GM21576 (cell line): ENCODE measurements at regions not wholly inside any gene's neighbourhood (a gene's known extent, or its start where the extent isn't known, plus 50 kb on each side); places are given as distances from the start of the nearest gene placed in this dataset.
"Not testable (repeated sequence)": the region's sequence is repeated elsewhere in the genome, so short reads cannot be mapped to it uniquely, and the experiment has no call there.

Experiments used
- ATAC-seq: cut with Tn5 transposase; IDR thresholded peaks from one replicate; pipeline ENCODE4 v1.9.1; 2021; ENCODE audit warnings: mild to moderate bottlenecking, moderate library complexity; ENCODE audit not compliant: unreplicated experiment

GRCh38 chr4:148692242-148692641 lies 250.0 kb upstream of the NR3C2 start:
- no peak for ATAC-seq

GRCh38 chr4:148686449-148686848 lies 244.2 kb upstream of the NR3C2 start:
- no peak for ATAC-seq

GRCh38 chr4:148684638-148685037 lies 242.4 kb upstream of the NR3C2 start:
- no peak for ATAC-seq

DNA sequence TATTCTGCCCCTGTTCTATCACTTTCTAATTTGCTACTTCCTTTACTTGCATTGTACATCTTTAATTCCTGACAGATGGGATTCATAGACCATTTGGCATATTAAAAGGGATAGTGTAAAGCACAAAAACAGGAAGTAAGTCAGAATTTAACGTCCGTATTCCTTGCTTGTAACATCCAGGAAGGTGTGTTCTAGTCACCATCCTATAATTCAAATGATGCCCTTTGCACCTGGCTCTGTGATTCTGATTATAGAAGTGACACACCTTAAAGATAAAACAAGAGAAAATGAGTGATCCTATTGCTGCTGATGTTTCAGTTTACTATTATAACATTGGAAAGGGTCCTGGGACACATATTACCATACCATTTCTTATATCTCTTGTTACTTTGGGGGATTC lies 238.7 kb upstream of the NR3C2 start:
- no peak for ATAC-seq

DNA sequence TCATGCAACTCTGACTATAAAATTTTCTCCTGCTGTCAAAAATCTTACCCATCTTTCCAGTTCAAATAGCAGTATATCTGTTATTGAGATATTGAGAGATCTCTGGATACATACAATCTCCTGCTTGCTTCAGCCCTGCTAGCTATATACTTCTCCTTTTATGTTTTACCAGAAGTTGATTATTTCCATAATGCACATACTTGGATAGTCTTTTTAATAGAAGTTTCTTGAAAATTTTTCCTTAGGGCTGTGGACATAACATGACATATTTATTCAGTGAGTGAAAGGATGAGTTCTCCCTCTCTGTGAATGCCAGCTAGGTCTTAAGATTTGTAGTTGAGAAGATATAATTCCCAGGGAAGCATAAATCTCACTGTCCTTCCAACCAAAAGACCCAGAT lies 234.1 kb upstream of the NR3C2 start:
- ATAC-seq: no peak

- no peak for ATAC-seq
Observed at GRCh38 chr4:148674876-148675275, 232.7 kb upstream of the NR3C2 start.

DNA sequence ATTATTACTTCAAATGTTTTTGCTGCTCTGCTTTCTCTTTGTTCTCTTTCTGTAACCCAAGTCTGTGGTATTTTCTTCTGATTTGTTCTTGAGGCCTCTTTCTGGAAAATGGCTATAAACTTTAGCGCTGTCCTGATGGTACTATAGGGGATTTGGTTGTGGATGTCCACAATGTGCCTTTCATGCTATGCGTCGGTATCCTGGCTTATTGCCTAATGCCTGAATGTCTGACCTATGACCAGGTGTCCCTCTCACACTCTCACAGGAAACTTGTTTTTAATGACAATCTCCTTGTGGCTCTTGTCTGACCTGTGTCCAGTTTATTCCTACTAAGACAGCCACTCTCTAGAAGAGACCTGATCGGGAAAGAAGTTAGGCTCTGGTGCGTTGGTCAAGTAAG lies 222.4 kb upstream of the NR3C2 start:
- ATAC-seq: no peak

GRCh38 chr4:148654131-148654530 lies 211.9 kb upstream of the NR3C2 start:
- ATAC-seq: no peak

DNA sequence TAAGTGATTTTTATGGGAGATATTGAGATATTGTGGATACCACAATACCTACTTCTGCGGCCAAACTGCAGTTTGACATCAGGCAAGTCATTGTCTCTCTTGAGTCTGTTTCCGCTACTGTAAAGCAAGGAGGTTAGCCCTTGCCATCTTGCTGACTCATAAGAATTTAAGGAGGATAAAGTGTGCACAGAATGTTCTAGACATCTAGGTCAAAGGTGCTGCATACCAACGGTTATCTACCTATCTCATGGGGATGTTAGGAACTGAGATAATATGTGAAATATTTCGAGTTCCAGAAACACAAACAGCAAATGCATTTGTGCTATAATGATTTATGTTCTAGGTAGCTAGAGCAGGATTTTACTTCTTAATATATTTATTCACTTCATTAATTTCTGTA lies 211.5 kb upstream of the NR3C2 start:
- no peak for ATAC-seq

GRCh38 chr4:148651991-148652390 lies 209.8 kb upstream of the NR3C2 start:
- ATAC-seq: no peak

GRCh38 chr4:148649652-148650331 lies 207.6 kb upstream of the NR3C2 start:
- ATAC-seq: no peak

DNA sequence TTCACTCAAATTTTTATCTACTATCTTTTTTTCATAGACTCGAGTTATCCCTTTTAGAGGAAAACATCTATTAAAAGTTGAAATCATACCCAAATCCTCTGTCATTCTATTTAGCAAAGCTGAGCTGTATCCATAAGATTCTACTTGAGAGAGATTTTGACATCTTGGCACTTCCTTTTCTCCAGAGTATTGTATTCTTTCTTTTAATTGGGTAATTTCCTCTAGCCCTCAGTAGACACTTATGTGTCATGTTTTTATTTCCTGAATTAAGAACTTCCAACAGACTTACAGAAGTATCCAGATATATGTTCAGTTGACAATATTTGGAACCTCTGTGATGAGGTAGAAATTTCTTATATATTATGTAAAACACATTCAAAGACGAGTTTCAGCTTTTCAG lies 201.6 kb upstream of the NR3C2 start:
- no peak for ATAC-seq

DNA sequence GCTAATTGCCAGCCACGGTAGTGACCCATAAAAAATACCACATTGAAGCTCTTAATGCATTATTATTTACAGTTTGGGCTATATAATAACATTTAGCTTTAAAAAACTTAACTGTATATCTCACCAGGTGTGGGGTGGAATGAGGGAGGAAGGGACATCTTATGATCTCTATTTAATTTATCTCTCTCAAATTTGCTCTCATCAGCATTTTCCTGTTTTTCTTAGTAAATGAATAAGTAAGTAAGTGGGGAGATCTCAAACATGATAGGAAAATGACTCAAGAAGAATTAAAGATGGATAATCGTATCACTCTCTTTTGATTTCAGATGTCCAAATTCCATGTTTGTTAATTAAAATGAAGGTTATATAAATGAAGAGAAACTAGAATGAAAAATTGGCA lies 200.7 kb upstream of the NR3C2 start:
- ATAC-seq: no peak

DNA sequence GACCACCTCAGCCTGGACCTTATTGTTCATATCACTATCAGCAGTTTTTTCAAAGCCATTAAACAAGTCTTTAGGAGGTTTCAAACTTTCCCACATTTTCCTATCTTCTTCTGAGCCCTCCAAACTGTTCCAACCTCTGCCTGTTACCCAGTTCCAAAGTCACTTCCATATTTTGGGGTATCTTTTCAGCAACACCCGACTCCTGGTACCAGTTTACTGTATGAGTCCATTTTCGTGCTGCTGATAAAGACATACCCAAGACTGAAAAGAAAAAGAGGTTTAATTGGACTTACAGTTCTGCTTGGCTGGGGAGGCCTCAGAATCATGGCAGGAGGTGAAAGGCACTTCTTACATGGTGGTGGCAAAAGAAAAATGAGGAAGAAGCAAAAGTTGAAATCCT lies 195.9 kb upstream of the NR3C2 start:
- ATAC-seq: not testable (repeated sequence)

- not testable (repeated sequence) for ATAC-seq
Observed at GRCh38 chr4:148637453-148637852, 195.2 kb upstream of the NR3C2 start.

DNA sequence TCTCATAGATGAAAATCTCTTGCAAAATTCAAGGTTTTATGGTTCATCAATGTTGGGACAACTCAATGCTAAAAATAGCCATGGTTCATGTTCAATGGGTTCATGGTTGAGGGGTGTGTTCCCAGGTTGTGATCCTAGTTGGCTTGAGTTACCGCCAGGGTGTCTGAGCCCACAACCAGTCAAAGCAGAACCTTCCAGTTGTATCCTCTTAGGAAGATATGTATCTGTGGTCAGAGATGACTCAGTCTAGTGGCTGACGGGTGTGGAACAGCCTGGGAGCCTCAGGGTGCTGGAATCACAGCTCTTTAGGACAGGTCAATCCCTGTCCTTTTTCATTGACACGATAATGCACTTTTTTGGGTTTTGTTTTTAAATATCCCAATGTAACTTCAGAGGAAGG lies 192.3 kb upstream of the NR3C2 start:
- no peak for ATAC-seq

- no peak for ATAC-seq
Observed at GRCh38 chr4:148633720-148634119, 191.5 kb upstream of the NR3C2 start.

DNA sequence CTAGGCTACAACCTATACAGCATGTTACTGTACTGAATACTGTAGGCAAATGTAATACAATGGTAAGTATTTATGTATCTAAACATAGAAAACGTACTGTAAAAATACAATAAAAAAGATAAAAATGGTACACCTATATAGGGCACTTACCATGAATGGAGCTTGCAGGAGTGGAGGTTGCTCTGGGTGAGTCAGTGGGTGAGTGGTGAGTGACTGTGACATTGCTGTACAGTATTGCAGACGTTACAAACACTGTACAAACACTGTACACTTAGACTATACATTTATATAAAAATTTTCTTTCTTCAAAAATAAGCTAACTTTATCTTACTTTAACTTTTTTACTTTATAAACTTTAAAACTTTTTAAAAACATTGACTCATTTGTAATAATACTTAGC lies 190.3 kb upstream of the NR3C2 start:
- no peak for ATAC-seq

GRCh38 chr4:148630051-148630450 lies 187.8 kb upstream of the NR3C2 start:
- no peak for ATAC-seq

- no peak for ATAC-seq
Observed at GRCh38 chr4:148618856-148619255, 176.6 kb upstream of the NR3C2 start.

GRCh38 chr4:148608968-148609367 lies 166.8 kb upstream of the NR3C2 start:
- no peak for ATAC-seq

DNA sequence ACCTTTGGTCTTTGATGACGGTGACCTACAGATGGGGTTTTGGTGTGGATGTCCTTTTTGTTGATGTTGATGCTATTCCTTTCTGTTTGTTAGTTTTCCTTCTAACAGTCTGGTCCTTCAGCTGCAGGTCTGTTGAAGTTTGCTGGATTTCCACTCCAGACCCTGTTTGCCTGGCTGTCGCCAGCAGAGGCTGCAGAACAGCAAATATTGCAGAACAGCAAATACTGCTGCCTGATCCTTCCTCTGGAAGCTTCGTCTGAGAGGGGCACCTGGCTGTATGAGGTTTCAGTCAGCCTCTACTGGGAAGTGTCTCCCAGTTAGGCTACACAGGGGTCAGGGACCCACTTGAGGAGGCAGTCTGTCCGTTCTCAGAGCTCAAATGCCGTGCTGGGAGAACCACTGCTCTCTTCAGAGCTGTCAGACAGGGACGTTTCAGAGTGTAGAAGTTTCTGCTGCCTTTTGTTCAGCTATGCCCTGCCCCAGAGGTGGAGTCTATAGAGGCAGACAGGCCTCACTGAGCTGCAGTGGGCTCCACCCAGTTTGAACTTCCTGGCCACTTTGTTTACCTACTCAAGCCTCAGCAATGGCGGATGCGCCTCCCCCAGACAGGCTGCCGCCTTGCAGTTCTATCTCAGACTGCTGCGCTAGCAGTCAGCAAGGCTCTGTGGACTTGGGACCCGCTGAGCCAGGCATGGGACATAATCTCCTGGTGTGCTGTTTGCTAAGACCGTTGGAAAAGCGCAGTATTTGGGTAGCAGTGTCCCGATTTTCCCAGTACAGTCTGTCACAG lies 156.4 kb upstream of the NR3C2 start:
- not testable (repeated sequence) for ATAC-seq

DNA sequence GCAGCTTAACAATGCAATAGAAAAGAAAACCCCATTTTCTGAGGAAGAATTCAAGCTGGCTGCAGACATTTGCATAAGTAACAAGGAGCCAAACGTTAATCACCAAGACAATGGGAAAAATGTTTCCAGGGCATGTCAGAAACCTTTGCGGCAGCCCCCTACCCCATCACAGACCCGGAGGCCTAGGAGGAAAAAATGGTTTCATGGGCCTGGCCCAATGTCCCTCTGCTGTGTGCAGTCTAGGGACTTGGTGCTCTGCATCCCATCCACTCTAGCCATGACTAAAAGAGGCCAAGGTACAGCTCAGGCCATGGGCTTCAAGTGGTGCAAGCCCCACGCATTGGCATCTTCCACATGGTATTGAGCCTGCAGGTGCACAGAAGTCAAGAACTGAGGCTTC lies 147.0 kb upstream of the NR3C2 start:
- no peak for ATAC-seq
